RCC 7860 (cell line): ENCODE measurements at regions not wholly inside any gene's neighbourhood (a gene's known extent, or its start where the extent isn't known, plus 50 kb on each side); places are given as distances from the start of the nearest gene placed in this dataset.

ENCODE experiments used
- DNase-seq: peaks from one replicate; pipeline ENCODE4 v3.0.0-alpha.2; 2015; ENCODE audit warnings: low spot score
- FAIRE-seq: peaks from 2 replicates; lab custom pipeline; 2012; peaks lifted over from hg19 to GRCh38; lab: Jason Lieb, UNC

DNA sequence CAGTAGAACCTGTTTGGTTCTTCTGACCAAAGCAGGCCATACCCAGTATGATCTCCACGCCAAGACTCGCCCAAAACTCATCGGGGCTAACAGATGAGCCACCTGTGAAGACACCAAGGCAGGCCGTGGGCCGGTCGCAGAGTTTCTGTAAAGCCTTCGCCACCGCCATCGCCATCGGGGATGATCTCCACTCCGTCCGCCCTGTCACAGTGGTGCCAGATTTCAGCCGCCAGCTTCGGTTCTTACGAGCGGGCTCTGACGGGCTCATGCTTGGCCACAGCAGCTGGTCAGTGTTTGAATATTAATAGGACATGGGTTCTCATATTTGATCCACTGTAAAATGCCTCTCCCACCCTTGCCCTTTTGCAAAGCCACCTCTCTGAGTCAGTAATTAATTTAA, 113.2 kb upstream of the TMEM132D start:
- DNase-seq (no peak), FAIRE-seq (no peak)

GRCh38 chr12:130017591-130018449, 114.0 kb upstream of the TMEM132D start:
- DNase-seq: no peak
- no peak for FAIRE-seq

- DNase-seq (no peak), FAIRE-seq (no peak)
Measured at GRCh38 chr12:130018614-130019013, 114.8 kb upstream of the TMEM132D start.

- FAIRE-seq (no peak), DNase-seq (peak; percentile 9)
Measured at GRCh38 chr12:130026608-130027176, 122.9 kb upstream of the TMEM132D start.

GRCh38 chr12:130027798-130028197, 124.0 kb upstream of the TMEM132D start:
- FAIRE-seq: no peak
- no peak for DNase-seq

DNA sequence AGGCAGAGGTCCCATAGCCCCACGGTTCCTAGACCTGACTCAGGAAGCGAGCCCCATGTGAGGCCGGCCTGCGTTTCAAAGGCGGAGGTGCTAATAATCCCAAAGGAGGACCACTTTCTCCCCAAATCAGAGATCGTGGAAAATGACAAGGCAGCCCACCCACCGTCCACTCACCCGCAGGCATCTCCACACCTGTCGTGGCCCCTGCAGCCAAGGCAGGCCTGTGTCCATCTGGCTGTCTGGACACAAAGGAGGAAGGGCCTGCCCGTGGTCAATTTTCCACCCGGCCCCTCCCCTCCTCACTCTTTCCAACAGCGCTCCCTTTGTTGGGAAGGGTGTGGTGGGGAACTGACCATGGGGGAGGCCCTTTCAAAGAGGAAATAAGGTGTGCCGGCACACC, 125.3 kb upstream of the TMEM132D start:
- no peak for FAIRE-seq
- DNase-seq: no peak

- DNase-seq (no peak), FAIRE-seq (no peak)
Measured at GRCh38 chr12:130031041-130031440, 127.2 kb upstream of the TMEM132D start.

DNA sequence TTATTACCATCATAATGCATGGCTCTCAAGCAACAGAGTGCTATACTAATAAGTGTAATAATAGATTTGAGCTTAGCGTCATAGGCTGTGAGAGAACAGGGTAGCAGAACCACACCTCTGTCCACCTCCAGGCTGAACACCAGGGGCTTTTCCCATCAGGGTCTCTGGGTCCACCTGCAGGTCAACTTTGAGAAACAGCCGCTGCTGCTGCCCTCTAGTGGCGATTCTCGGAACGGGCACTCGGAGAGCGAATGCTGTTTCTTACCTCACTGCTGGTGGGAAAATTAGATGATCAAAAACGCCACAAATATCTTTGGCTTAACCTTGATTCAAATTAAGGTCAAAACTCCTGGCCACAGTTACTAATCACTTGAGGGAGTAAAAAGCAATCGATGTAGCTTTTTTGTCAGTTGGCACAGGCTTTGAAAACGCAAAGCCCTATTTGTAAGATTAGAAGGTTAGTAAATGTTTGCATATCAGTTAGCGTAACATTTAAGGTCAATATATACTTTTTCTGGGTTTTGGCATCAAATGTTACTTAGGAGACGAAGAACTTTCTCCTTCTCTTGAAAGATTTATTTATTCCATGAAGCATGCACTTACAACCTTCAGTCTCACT, 127.9 kb upstream of the TMEM132D start:
- DNase-seq (peak; percentile 10), FAIRE-seq (no peak)

GRCh38 chr12:130041983-130042812, 120.1 kb upstream of the FZD10 start:
- FAIRE-seq: no peak
- no peak for DNase-seq

DNA sequence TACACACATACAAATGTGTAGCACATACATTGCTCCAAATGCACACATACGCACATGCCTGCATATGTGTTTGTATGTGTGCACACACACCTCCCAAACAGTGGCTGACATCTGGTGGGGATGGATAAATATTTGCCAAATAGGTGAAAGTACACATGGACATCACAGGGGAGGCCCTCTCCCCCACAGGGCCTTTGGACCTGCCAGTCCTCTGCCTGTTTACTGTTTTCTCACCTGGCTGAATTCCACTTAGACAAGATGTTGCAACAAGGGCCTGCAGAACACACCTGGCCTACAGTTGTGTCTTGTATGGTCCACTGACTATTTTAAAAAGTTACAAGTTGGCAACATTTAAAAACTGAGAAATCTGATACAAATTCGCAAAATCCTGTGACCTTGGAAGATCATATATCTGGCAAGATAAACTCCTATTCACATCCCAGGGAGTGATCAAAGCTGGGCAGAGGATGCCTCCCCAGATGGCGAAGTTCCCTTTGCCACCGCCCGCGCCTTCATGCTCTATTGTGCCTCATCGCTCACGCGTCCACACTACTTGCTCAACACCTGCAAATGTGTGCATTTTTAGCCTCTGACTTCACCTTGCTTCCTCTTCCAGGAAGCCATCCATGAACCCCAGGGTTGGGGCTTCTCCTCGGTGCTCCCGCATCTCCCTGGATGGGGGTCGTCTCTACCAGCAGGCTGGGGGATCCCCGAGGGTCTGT, 118.4 kb upstream of the FZD10 start:
- no peak for FAIRE-seq
- DNase-seq: no peak

- FAIRE-seq: no peak
- no peak for DNase-seq
Measured at GRCh38 chr12:130044991-130045621, 117.2 kb upstream of the FZD10 start.

DNA sequence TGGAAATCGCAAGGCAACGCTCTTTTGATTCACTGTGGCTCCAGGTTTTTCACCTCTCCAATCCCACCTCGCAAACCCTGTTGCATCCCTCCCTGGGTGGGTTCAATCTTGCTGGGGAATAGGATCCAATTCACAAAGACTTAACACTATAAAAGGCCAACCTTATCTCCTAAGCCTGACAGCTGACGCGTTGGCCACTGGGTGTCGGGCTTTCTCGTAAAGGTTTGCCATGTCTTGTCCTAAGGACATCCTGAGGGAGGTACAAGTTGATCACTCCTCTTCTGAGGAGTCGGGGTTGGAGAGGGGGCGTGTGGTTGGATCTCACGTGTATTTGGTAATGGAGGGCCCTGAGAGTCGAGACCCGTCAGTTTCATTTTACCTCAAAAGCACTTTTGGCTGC, 112.6 kb upstream of the FZD10 start:
- FAIRE-seq (no peak), DNase-seq (no peak)

DNA sequence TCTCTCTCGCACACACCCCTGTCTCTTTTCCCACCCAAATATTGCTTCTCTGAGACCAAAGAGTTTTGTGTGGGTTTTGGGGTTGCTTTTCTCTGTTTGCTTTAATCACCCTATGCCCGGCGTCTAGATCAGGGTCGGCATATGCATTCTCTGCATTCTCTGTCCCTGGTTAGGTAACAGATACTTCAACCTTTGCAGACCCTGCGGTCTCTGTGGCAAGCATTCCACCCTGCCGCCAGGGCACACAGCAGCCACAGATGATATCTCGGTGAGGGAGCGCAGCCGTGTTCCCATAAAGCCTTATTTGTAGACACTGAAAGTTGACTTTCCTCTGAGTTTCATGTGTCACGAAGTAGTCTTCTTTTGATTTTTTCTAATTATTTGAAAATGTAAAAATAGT, 110.4 kb upstream of the FZD10 start:
- no peak for FAIRE-seq

DNA sequence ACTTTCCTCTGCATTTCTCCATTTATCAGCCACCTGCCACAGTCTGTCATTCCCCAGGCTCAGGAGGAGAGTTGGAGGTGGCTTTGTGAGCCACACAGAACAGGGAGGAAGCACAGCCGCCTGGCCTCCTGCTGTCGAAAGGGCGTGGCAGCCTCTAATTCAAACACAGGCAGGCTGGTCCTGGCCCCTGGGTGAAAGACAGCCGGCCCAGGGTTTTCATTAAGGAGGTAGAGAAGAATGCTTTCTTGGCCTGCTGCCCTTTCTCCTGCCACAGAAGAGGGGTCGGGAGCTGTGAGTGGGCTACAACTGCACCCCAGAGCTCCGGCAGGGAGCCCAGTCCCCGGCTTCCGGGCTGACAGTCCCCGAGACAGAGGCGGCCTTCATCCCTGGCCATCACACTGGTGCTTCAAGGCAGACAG, 108.6 kb upstream of the FZD10 start:
- no peak for FAIRE-seq
- no peak for DNase-seq

More for the DNA sequence above, 110.4 kb upstream of the FZD10 start:
- DNase-seq: no peak

- DNase-seq (no peak), FAIRE-seq (no peak)
Measured at GRCh38 chr12:130054803-130055202, 107.5 kb upstream of the FZD10 start.

GRCh38 chr12:130058926-130059472, 103.3 kb upstream of the FZD10 start:
- FAIRE-seq: no peak
- DNase-seq: no peak

DNA sequence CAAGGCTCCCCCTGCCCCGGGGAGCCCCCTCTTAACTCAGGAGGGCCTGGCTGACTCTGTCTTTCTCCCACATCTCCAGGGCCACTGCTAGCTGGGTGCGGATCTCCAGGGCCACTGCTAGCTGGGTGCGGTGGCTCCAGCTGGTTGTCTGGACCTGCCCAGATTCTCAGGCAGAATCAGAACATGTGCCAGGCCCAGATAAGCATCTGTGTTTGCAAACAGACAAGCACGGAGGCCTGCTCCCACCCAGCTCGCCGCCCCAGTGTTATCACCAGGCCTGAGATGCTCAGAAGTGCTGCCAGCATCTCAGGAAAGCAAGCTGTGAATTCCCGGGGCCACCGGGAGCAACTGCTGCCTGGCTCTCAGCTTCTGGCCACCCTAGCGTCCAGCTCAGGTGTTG, 98.4 kb upstream of the FZD10 start:
- no peak for FAIRE-seq
- no peak for DNase-seq

- DNase-seq (no peak), FAIRE-seq (no peak)
Measured at GRCh38 chr12:130064999-130065398, 97.3 kb upstream of the FZD10 start.

DNA sequence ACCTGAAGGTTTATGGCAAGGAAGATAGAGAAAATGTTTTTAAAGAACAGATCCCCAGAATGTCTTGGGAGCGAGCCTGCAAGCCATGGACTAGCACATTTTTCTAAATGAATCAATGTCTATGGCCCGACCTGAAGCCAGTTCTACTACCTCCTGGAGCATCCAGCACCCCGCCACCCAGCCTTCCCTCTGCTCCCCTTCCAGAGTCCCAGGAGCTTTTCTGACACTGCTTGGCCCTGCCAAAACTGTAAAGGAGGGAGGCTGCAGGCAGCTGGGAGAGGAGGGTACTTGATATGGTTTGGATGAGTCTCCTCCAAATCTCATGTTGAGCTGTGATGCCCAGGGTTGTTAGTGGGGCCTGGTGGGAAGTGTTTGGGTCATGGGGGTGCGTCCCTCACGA, 95.5 kb upstream of the FZD10 start:
- FAIRE-seq (no peak), DNase-seq (no peak)

- FAIRE-seq (no peak), DNase-seq (no peak)
Measured at GRCh38 chr12:130068741-130069140, 93.5 kb upstream of the FZD10 start.
